ENCODE measurements at regions not wholly inside any gene's neighbourhood (a gene's known extent, or its start where the extent isn't known, plus 50 kb on each side); places are given as distances from the start of the nearest gene placed in this dataset.
"Not testable (repeated sequence)": the region's sequence is repeated elsewhere in the genome, so short reads cannot be mapped to it uniquely, and the experiment has no call there.

DNA sequence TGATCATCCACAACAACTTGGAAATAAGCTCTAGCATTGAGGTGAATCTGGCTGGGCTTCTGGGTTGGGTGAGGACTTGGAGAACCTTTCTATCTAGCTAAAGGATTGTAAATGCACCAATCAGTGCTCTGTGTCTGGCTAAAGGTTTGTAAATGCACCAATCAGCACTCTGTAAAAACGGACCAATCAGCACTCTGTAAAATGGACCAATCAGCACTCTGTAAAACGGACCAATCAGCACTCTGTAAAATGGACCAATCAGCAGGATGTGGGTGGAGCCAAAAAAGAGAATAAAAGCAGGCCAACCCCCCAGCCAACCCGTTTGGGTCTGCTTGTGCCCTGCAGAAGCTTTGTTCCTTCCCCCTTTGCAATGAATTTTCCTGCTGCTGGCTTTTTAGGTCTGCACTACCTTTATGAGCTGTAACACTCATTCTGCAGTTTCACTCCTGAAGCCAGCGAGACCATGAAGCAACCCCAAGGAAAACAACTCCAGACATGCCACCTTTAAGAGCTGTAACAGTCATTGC is 135.2 kb upstream of the PDE1C start:
- not testable (repeated sequence) for TF ChIP-seq EP300, POLR2AphosphoS5 (IDR thresholded peaks at IDR 0.05)
- TF ChIP-seq, protein P1, sequence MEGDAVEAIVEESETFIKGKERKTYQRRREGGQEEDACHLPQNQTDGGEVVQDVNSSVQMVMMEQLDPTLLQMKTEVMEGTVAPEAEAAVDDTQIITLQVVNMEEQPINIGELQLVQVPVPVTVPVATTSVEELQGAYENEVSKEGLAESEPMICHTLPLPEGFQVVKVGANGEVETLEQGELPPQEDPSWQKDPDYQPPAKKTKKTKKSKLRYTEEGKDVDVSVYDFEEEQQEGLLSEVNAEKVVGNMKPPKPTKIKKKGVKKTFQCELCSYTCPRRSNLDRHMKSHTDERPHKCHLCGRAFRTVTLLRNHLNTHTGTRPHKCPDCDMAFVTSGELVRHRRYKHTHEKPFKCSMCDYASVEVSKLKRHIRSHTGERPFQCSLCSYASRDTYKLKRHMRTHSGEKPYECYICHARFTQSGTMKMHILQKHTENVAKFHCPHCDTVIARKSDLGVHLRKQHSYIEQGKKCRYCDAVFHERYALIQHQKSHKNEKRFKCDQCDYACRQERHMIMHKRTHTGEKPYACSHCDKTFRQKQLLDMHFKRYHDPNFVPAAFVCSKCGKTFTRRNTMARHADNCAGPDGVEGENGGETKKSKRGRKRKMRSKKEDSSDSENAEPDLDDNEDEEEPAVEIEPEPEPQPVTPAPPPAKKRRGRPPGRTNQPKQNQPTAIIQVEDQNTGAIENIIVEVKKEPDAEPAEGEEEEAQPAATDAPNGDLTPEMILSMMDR (IDR thresholded peaks at IDR 0.05), result not testable (repeated sequence)
